ENCODE measurements at regions not wholly inside any gene's neighbourhood (a gene's known extent, or its start where the extent isn't known, plus 50 kb on each side); places are given as distances from the start of the nearest gene placed in this dataset.

DNA sequence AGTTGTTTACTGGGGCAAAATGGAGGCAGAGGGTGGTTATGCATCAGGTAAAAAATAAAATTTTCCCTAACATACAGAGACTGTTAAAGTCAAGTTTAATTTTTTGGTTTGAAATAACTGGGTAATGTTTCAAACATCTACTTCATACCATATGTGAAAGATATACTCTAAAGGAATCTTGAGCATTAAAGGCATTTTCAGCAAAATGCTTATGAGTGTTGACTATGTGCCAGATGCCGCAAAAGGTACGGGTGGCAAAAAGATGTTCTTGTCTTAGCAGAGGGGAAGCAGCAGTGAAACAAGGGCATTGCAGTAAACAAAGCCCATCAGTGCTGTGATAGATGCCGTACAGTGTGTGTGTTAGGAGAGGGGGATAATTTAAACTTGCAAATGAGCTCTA lies 263.1 kb upstream of the ID2 start:
- no CpG with 5 or more reads among the region's 3 CpGs for WGBS (ENCODE audit: extremely low coverage, insufficient coverage, insufficient read length)
- H2BK5ac ChIP-seq (ENCODE audit: low read depth, low read length, poor library complexity): no peak overlapping the region

DNA sequence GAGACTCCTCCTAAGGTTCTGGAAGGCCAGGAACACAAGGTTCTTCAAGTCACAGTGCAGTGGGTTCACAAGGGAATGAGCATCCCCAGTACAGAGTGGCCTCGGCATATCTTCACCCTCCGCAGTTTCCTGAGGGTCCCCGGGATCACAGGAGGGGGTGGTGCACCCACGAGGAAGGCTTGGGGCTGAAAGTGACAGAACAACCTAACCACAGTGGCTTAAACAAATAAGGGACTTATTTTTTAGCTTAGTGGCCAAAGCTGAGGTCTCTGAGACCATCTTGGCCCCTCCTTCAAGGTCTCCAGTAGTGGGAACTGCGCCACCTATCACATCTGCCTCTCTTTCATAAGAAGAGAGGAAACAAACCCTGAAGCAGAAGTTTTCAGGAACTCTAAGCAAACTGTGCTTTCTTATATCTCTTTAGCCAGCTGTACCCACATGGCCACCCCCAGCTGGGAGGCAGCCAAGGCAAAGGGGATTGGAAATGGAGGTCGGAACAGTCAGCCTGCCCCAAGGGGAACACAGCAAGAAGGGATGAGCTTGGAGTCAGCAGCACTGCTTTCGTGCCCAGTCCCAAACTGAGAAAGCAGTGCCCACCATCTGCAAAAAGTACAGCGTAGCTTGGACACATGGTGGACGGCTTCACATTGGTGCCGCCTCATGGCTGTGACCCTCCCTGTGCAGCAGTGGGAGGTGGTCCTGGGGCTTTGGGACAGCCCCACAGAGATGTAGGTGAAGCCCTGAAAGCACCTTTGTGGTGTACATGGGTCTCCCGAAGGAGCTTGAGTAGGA lies 260.0 kb upstream of the ID2 start:
- H3K4me1 ChIP-seq (ENCODE audit: control insufficient read depth in 1 of 2, insufficient read depth in 2 of 2, low read length in 2 of 2): no peaks in the 10 kb centered on the region
- no peak overlapping the region for H4K12ac ChIP-seq (ENCODE audit: low read depth, low read length)
- H3K9ac ChIP-seq (ENCODE audit: low read length): no peak overlapping the region
- no peak overlapping the region for H2AK5ac ChIP-seq (ENCODE audit: low read length)
- H2BK12ac ChIP-seq (ENCODE audit: low read length): no peak overlapping the region
- H3K9me3 ChIP-seq (ENCODE audit: insufficient read depth, low read depth, low read length): peaks cover 3% of the 10 kb centered on the region
- no peak overlapping the region for H4K8ac ChIP-seq (ENCODE audit: low read depth, low read length)
- H3K79me1 ChIP-seq (ENCODE audit: low read length): no peaks in the 10 kb centered on the region
- no peak overlapping the region for H4K91ac ChIP-seq (ENCODE audit: low read depth, low read length)
- no peaks in the 10 kb centered on the region for H3K36me3 ChIP-seq (ENCODE audit: control insufficient read depth in 1 of 2, insufficient read depth in 2 of 2, low read length in 2 of 2)
- no peak overlapping the region for H3K4ac ChIP-seq (ENCODE audit: low read depth, low read length)
- no peak overlapping the region for H2AFZ ChIP-seq (ENCODE audit: insufficient read depth, low read length, poor library complexity)
- H3K4me3 ChIP-seq (ENCODE audit: low read depth, low read length): no peak overlapping the region
- H3K14ac ChIP-seq (ENCODE audit: low read length): no peak overlapping the region
- WGBS (ENCODE audit: extremely low coverage, insufficient coverage, insufficient read length): no CpG with 5 or more reads among the region's 11 CpGs
- H3K27ac ChIP-seq (ENCODE audit: low read depth, low read length): no peak overlapping the region
- H3K79me2 ChIP-seq (ENCODE audit: control insufficient read depth, insufficient read depth, low read length, poor library complexity): no peaks in the 10 kb centered on the region
- no peak overlapping the region for H3K4me2 ChIP-seq (ENCODE audit: low read length)
- no peak overlapping the region for H2BK5ac ChIP-seq (ENCODE audit: low read depth, low read length, poor library complexity)
- H3K18ac ChIP-seq (ENCODE audit: low read length): no peak overlapping the region
- no peak overlapping the region for H3K23ac ChIP-seq (ENCODE audit: low read length)
- no peak for DNase-seq
- H2BK120ac ChIP-seq (ENCODE audit: insufficient read depth, low read length, poor library complexity): no peak overlapping the region
- H3K27me3 ChIP-seq (ENCODE audit: insufficient read depth, low read length): no peaks in the 10 kb centered on the region

More for the DNA sequence above, 263.1 kb upstream of the ID2 start:
- H3K79me1 ChIP-seq (ENCODE audit: low read length): no peaks in the 10 kb centered on the region
- H3K4me2 ChIP-seq (ENCODE audit: low read length): no peak overlapping the region
- H3K9ac ChIP-seq (ENCODE audit: low read length): no peak overlapping the region
- no peak overlapping the region for H2AFZ ChIP-seq (ENCODE audit: insufficient read depth, low read length, poor library complexity)
- no peak overlapping the region for H2AK5ac ChIP-seq (ENCODE audit: low read length)
- no peak overlapping the region for H4K91ac ChIP-seq (ENCODE audit: low read depth, low read length)
- H2BK120ac ChIP-seq (ENCODE audit: insufficient read depth, low read length, poor library complexity): no peak overlapping the region
- H3K36me3 ChIP-seq (ENCODE audit: control insufficient read depth in 1 of 2, insufficient read depth in 2 of 2, low read length in 2 of 2): no peaks in the 10 kb centered on the region
- no peak overlapping the region for H3K4me3 ChIP-seq (ENCODE audit: low read depth, low read length)
- H3K14ac ChIP-seq (ENCODE audit: low read length): no peak overlapping the region
- no peaks in the 10 kb centered on the region for H3K27me3 ChIP-seq (ENCODE audit: insufficient read depth, low read length)
- no peak overlapping the region for H3K4ac ChIP-seq (ENCODE audit: low read depth, low read length)
- peak; percentile 18 to 81 for DNase-seq
- H4K12ac ChIP-seq (ENCODE audit: low read depth, low read length): no peak overlapping the region
- no peaks in the 10 kb centered on the region for H3K79me2 ChIP-seq (ENCODE audit: control insufficient read depth, insufficient read depth, low read length, poor library complexity)
- H4K8ac ChIP-seq (ENCODE audit: low read depth, low read length): no peak overlapping the region
- H3K18ac ChIP-seq (ENCODE audit: low read length): no peak overlapping the region
- H3K9me3 ChIP-seq (ENCODE audit: insufficient read depth, low read depth, low read length): peaks cover 5% of the 10 kb centered on the region
- no peak overlapping the region for H2BK12ac ChIP-seq (ENCODE audit: low read length)
- H3K4me1 ChIP-seq (ENCODE audit: control insufficient read depth in 1 of 2, insufficient read depth in 2 of 2, low read length in 2 of 2): no peaks in the 10 kb centered on the region
- no peak overlapping the region for H3K23ac ChIP-seq (ENCODE audit: low read length)
- no peak overlapping the region for H3K27ac ChIP-seq (ENCODE audit: low read depth, low read length)

DNA sequence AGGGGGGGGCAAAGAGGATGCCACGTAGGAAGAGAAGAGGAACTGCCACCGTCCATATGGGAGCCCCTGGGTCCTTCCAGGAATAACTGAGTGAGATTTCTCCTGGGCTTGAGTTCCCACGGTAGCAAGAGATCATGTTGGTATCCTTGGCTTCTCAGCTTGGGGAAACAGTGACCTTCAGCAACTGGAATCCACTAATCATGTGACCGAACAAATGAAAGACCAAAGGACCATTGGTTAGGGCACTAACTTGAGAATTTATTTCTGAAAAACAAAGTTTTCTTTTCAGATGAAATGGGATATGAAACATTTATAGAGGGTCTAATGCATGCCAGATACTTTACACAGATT lies 259.4 kb upstream of the ID2 start:
- H3K14ac ChIP-seq (ENCODE audit: low read length): no peak overlapping the region

DNA sequence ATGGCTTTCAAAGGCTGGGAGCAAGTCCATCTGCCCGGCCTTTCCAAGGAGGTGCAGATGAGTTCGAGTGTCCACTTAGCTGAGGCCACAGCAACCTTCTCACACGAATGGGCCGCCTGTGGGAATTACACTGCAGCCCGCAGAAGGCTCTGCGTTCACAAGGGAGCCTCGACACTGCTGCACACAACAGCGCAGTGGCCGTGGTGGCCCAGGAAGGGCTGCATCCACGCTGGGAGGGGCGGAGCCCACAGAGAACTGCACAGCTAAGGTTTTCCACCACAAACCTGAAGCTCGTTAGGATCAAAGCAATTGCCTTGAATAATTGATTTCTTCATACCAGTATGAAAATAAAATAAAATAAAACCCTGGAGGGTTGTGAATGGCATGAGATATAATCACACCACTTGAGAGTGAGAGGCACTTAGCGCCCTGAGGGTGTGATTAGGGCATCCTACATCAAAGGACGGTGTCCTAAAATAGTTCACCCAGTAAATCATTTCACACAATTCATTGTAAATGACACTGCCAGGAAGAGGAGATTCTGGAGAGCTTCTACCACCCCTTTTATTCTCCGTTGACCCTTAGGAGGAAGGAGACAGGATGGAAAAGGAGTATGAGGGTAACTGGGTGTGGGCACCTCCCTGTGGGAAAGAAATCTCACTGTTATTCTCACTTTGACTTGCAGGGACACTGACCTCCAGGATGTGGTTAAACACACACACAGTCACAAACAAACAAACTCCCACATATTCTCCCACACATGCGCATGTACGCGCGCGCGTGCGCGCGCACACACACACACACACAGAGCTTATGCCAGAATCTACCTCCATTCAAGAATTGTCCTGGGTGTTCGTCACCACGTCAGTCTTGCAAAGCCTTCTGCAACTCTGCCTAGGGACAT lies 256.6 kb upstream of the ID2 start:
- Histone ChIP-seq H2BK12ac (ENCODE audit: low read length) (no peak overlapping the region), H4K12ac (ENCODE audit: low read depth, low read length) (no peak overlapping the region)
- whole genome bisulfite sequencing (ENCODE audit: extremely low coverage, insufficient coverage, insufficient read length): no CpG with 5 or more reads among the region's 26 CpGs

More for the DNA sequence above, 259.4 kb upstream of the ID2 start:
- DNase-seq: no peak
- H3K27me3 ChIP-seq (ENCODE audit: insufficient read depth, low read length): no peaks in the 10 kb centered on the region
- no peak overlapping the region for H3K4ac ChIP-seq (ENCODE audit: low read depth, low read length)
- no peaks in the 10 kb centered on the region for H3K79me2 ChIP-seq (ENCODE audit: control insufficient read depth, insufficient read depth, low read length, poor library complexity)
- no peak overlapping the region for H2AFZ ChIP-seq (ENCODE audit: insufficient read depth, low read length, poor library complexity)
- H2BK120ac ChIP-seq (ENCODE audit: insufficient read depth, low read length, poor library complexity): no peak overlapping the region
- no peak overlapping the region for H3K4me3 ChIP-seq (ENCODE audit: low read depth, low read length)
- H4K12ac ChIP-seq (ENCODE audit: low read depth, low read length): no peak overlapping the region
- no peak overlapping the region for H4K91ac ChIP-seq (ENCODE audit: low read depth, low read length)
- H2BK5ac ChIP-seq (ENCODE audit: low read depth, low read length, poor library complexity): no peak overlapping the region
- no peaks in the 10 kb centered on the region for H3K79me1 ChIP-seq (ENCODE audit: low read length)
- WGBS (ENCODE audit: extremely low coverage, insufficient coverage, insufficient read length): no CpG with 5 or more reads among the region's 4 CpGs
- H3K4me1 ChIP-seq (ENCODE audit: control insufficient read depth in 1 of 2, insufficient read depth in 2 of 2, low read length in 2 of 2): no peaks in the 10 kb centered on the region
- no peaks in the 10 kb centered on the region for H3K36me3 ChIP-seq (ENCODE audit: control insufficient read depth in 1 of 2, insufficient read depth in 2 of 2, low read length in 2 of 2)
- no peak overlapping the region for H3K18ac ChIP-seq (ENCODE audit: low read length)
- no peak overlapping the region for H4K8ac ChIP-seq (ENCODE audit: low read depth, low read length)
- no peak overlapping the region for H3K9ac ChIP-seq (ENCODE audit: low read length)
- H3K4me2 ChIP-seq (ENCODE audit: low read length): no peak overlapping the region
- H3K23ac ChIP-seq (ENCODE audit: low read length): no peak overlapping the region
- no peak overlapping the region for H2AK5ac ChIP-seq (ENCODE audit: low read length)
- H2BK12ac ChIP-seq (ENCODE audit: low read length): no peak overlapping the region
- H3K27ac ChIP-seq (ENCODE audit: low read depth, low read length): no peak overlapping the region
- peaks cover 5% of the 10 kb centered on the region for H3K9me3 ChIP-seq (ENCODE audit: insufficient read depth, low read depth, low read length)

More for the DNA sequence above, 256.6 kb upstream of the ID2 start:
- no peak overlapping the region for H3K18ac ChIP-seq (ENCODE audit: low read length)
- no peaks in the 10 kb centered on the region for H3K36me3 ChIP-seq (ENCODE audit: control insufficient read depth in 1 of 2, insufficient read depth in 2 of 2, low read length in 2 of 2)
- no peaks in the 10 kb centered on the region for H3K4me1 ChIP-seq (ENCODE audit: control insufficient read depth in 1 of 2, insufficient read depth in 2 of 2, low read length in 2 of 2)
- H2AFZ ChIP-seq (ENCODE audit: insufficient read depth, low read length, poor library complexity): no peak overlapping the region
- no peak overlapping the region for H3K4me2 ChIP-seq (ENCODE audit: low read length)
- H3K79me1 ChIP-seq (ENCODE audit: low read length): no peaks in the 10 kb centered on the region
- no peak overlapping the region for H2BK120ac ChIP-seq (ENCODE audit: insufficient read depth, low read length, poor library complexity)
- H3K9me3 ChIP-seq (ENCODE audit: insufficient read depth, low read depth, low read length): peaks cover 5% of the 10 kb centered on the region
- no peaks in the 10 kb centered on the region for H3K27me3 ChIP-seq (ENCODE audit: insufficient read depth, low read length)
- H3K23ac ChIP-seq (ENCODE audit: low read length): no peak overlapping the region
- no peak overlapping the region for H3K14ac ChIP-seq (ENCODE audit: low read length)
- H3K4me3 ChIP-seq (ENCODE audit: low read depth, low read length): no peak overlapping the region
- no peak overlapping the region for H3K4ac ChIP-seq (ENCODE audit: low read depth, low read length)
- H4K91ac ChIP-seq (ENCODE audit: low read depth, low read length): no peak overlapping the region
- H3K27ac ChIP-seq (ENCODE audit: low read depth, low read length): no peak overlapping the region
- H3K79me2 ChIP-seq (ENCODE audit: control insufficient read depth, insufficient read depth, low read length, poor library complexity): no peaks in the 10 kb centered on the region
- no peak overlapping the region for H4K8ac ChIP-seq (ENCODE audit: low read depth, low read length)
- DNase-seq: no peak
- no peak overlapping the region for H2AK5ac ChIP-seq (ENCODE audit: low read length)
- H2BK5ac ChIP-seq (ENCODE audit: low read depth, low read length, poor library complexity): no peak overlapping the region
- H3K9ac ChIP-seq (ENCODE audit: low read length): no peak overlapping the region

All from trophoblast cell (in vitro differentiated cells and primary cell).